Colonic mucosa (tissue), 4 donors: ENCODE measurements at regions not wholly inside any gene's neighbourhood (a gene's known extent, or its start where the extent isn't known, plus 50 kb on each side); places are given as distances from the start of the nearest gene placed in this dataset.
"Not testable (repeated sequence)": the region's sequence is repeated elsewhere in the genome, so short reads cannot be mapped to it uniquely, and the experiment has no call there.

Experiments used
- DNase-seq: peaks from one replicate; pipeline ENCODE4 v3.0.0-alpha.2; 2020
- H3K27ac ChIP-seq: fragments of 200-600 bp; one replicate; pipeline ENCODE4 v1.8.0; 2021
- H3K27me3 ChIP-seq: fragments of 200-600 bp; one replicate; pipeline ENCODE4 v1.8.0; 2021
- H3K36me3 ChIP-seq: fragments of 200-600 bp; one replicate; pipeline ENCODE4 v1.8.0; 2021
- H3K4me1 ChIP-seq: fragments of 200-600 bp; one replicate; pipeline ENCODE4 v1.8.0; 2021; ENCODE audit warnings: mild to moderate bottlenecking
- H3K4me3 ChIP-seq: fragments of 200-600 bp; one replicate; pipeline ENCODE4 v1.8.0; 2021
- H3K9ac ChIP-seq, 2 donors: one replicate each; pipeline ENCODE4 v1.7.0; 2013; ENCODE audit warnings: control low read depth in 2 of 2, low read depth in 2 of 2, low read length in 2 of 2
- H3K9me3 ChIP-seq: fragments of 200-600 bp; one replicate; pipeline ENCODE4 v1.8.0; 2021
- intact Hi-C: fragments of 100-400 bp; cut with DNase I; formaldehyde crosslinking; loops from one replicate; pipeline ENCODE4 v1.14.1; 2022
- TF ChIP-seq, protein P1 (sequence below): fragments of 200-600 bp; IDR thresholded peaks from one replicate; pipeline ENCODE4 v1.8.0; 2022; ENCODE audit warnings: antibody characterized with exemption, mild to moderate bottlenecking
- donor health status: healthy.
- donor health status: DM: no; HTN: no; CAD: no.
- donor health status: DM: no; HTN: no; CAD: no.

DNA sequence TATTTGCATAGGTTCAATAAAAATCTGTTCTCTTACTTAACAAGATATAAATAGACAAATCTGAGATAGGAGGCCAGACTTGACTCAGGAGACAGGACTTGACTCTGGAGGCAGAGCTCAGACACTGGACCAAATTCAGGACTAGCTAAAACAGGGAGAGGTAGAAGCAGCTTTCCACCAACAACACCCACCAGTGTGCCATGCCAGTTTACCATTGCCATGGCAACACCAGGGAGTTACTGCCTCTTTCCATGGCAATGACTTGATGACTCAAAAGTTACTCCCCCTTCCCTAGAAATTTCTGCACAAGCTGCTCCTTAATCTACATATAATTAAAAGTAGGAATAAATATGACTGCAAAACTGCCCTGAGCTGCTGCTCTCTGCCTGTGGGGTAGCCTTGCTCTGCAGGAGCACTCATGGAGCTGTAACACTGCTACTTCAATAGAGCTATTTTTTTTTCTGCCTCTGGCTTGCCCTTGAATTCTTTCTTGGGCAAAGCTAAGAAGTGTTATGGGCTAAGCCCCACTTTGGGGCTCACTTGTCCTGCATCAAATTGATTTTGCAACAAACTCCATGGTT is 473.0 kb downstream of the PLK2 start:
- no peaks in the 10 kb centered on the region for H3K9me3 ChIP-seq
- H3K4me3 ChIP-seq = no peak overlapping the region
- no peak overlapping the region for H3K9ac ChIP-seq
- TF ChIP-seq, protein P1, sequence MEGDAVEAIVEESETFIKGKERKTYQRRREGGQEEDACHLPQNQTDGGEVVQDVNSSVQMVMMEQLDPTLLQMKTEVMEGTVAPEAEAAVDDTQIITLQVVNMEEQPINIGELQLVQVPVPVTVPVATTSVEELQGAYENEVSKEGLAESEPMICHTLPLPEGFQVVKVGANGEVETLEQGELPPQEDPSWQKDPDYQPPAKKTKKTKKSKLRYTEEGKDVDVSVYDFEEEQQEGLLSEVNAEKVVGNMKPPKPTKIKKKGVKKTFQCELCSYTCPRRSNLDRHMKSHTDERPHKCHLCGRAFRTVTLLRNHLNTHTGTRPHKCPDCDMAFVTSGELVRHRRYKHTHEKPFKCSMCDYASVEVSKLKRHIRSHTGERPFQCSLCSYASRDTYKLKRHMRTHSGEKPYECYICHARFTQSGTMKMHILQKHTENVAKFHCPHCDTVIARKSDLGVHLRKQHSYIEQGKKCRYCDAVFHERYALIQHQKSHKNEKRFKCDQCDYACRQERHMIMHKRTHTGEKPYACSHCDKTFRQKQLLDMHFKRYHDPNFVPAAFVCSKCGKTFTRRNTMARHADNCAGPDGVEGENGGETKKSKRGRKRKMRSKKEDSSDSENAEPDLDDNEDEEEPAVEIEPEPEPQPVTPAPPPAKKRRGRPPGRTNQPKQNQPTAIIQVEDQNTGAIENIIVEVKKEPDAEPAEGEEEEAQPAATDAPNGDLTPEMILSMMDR = no peak
- H3K4me1 ChIP-seq = no peaks in the 10 kb centered on the region
- intact Hi-C loops = no loop called here
- DNase-seq = no peak
- H3K27ac ChIP-seq = no peak overlapping the region
- no peaks in the 10 kb centered on the region for H3K36me3 ChIP-seq
- H3K27me3 ChIP-seq = no peaks in the 10 kb centered on the region

DNA sequence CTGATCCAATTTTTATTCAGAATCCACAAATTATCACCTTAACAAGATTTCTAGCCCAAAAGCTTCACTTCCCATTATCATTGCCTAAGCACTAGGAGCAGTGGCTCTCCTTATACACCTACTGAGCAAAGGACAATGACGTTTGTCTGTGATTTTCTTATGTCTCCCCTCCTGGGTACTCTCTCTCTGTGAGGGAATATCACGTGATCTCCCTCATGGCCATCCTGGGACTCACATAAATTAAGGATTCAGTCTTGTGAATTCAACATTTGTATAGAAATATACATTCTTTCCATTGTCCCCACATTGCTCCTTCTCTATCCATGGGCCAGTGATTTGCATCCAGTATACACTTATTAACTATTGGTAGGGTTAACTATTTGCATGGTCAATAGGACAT is 476.5 kb downstream of the PLK2 start:
- TF ChIP-seq, protein P1 = no peak

DNA sequence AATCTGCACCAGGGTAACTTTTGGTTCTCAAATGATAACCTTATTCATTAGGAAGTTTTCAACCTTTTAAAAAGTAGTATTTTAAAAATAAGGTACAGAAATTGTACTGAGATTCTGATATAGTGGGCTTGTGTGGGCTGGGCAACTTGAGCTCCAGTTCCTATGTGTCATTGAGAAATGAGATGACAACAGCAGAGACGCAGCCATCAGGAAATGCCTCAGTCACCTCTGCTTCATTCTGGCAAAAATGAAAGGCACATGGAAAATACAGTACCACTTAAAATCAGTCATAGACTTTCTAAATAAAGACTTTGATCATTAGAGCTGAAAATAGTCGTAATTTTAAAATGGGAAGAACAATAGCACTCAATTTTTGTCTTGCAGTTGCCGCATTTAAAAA is 480.2 kb downstream of the PLK2 start:
- no peaks in the 10 kb centered on the region for H3K27me3 ChIP-seq
- no peak overlapping the region for H3K9ac ChIP-seq
- H3K27ac ChIP-seq = no peak overlapping the region
- no peaks in the 10 kb centered on the region for H3K9me3 ChIP-seq
- no peaks in the 10 kb centered on the region for H3K4me1 ChIP-seq
- no peak overlapping the region for H3K4me3 ChIP-seq
- no peak for DNase-seq
- TF ChIP-seq, protein P1 = no peak
- intact Hi-C loops = no loop called here
- no peaks in the 10 kb centered on the region for H3K36me3 ChIP-seq

More for the DNA sequence above, 476.5 kb downstream of the PLK2 start:
- Histone ChIP-seq H3K9me3 (no peaks in the 10 kb centered on the region), H3K27ac (no peak overlapping the region), H3K36me3 (no peaks in the 10 kb centered on the region), H3K9ac (no peak overlapping the region), H3K27me3 (no peaks in the 10 kb centered on the region), H3K4me1 (no peaks in the 10 kb centered on the region), H3K4me3 (no peak overlapping the region)
- intact Hi-C loops = no loop called here
- no peak for DNase-seq

DNA sequence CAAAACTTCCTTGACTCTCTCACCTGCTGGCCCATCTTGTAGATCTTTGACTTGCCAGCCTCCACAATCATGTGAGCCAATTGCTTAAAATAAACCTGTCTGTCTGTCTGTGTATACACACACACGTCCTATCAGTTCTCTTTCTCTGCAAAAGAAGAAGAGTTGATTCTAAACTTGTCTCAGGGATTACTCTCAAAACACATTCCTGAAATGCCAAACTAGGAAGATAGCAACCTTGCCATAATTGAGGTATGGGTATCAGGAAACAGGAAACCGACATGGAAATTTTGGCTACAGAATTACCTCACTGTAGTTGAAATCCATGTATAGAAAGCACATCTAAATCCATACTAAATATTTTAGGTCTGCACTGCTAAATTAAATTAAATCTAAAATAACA is 483.4 kb downstream of the PLK2 start:
- TF ChIP-seq, protein P1 = no peak
- H3K4me3 ChIP-seq = no peak overlapping the region

DNA sequence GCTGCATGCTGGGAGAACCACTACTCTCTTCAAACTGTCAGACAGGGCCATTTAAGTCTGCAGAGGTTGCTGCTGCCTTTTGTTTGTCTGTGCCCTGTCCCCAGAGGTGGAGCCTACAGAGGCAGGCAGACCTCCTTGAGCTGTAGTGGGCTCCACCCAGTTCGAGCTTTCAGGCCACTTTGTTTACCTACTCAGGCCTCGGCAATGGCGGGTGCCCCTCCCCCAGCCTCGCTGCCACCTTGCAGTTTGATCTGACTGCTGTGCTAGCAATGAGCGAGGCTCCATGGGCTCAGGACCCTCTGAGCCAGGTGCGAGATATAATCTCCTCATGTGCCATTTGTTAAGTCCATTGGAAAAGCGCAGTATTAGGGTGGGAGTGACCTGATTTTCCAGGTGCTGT is 487.8 kb downstream of the PLK2 start:
- H3K9me3 ChIP-seq, H3K4me3 ChIP-seq, H3K9ac ChIP-seq, H3K27me3 ChIP-seq, H3K36me3 ChIP-seq, intact Hi-C loops, H3K27ac ChIP-seq, H3K4me1 ChIP-seq, DNase-seq: not testable (repeated sequence)

More for the DNA sequence above, 483.4 kb downstream of the PLK2 start:
- no peak overlapping the region for H3K9ac ChIP-seq
- no peaks in the 10 kb centered on the region for H3K4me1 ChIP-seq
- no peaks in the 10 kb centered on the region for H3K27me3 ChIP-seq
- intact Hi-C loops = no loop called here
- no peaks in the 10 kb centered on the region for H3K9me3 ChIP-seq
- DNase-seq = no peak
- no peak overlapping the region for H3K27ac ChIP-seq
- H3K36me3 ChIP-seq = no peaks in the 10 kb centered on the region

DNA sequence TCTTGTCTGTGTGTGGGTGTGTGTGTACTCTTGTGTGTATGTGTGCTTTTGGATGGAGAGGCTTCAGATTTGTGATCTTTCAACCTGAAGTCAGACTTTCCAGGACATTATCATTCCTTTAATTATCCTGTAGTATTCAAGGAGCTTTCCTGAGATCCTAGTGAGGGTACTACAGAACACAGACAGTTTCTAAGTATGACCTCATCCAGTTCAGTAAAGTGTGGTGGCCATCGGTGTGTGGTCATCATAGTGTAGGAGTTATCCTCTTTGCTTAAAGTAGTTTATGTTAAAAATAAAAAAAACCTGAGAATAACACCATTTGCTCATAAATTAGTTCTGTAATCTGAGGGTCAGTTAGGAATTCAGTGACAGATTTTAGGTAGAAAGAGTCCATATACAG is 478.0 kb upstream of the ACTBL2 start:
- Histone ChIP-seq H3K9me3 (no peaks in the 10 kb centered on the region), H3K27me3 (no peaks in the 10 kb centered on the region), H3K4me3 (no peak overlapping the region), H3K36me3 (no peaks in the 10 kb centered on the region), H3K9ac (no peak overlapping the region), H3K27ac (no peak overlapping the region), H3K4me1 (no peaks in the 10 kb centered on the region)
- intact Hi-C loops = no loop called here
- TF ChIP-seq, protein P1 = no peak
- DNase-seq = no peak
